Effector CD4-positive, alpha-beta T cell (primary cell): ENCODE measurements at regions not wholly inside any gene's neighbourhood (a gene's known extent, or its start where the extent isn't known, plus 50 kb on each side); places are given as distances from the start of the nearest gene placed in this dataset.
"Not testable (repeated sequence)": the region's sequence is repeated elsewhere in the genome, so short reads cannot be mapped to it uniquely, and the experiment has no call there.

Experiments
- DNase-seq: peaks from one replicate; pipeline ENCODE4 v3.0.0-alpha.2; 2020

DNA sequence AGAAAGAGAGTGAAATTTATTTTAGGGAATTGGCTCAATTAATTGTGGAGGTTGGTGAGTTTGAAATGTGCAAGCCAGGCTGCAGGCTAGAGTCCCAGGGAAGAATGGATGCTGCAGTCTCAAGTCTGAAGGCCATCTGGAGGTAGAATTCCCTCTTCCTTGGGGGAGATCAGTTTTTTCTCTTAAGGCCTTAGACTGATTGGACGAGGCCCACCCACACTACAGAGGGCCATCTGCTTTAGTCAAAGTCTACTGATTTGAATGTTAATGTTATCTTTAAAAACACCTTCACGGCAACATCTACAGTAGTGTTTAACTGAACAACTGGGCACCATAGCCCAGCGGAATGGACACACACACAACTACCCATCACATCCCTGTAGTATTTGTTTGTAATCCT, 245.9 kb upstream of the IRF2BP2 start:
- no peak for DNase-seq

GRCh38 chr1:234854645-234855039, 244.7 kb upstream of the IRF2BP2 start:
- DNase-seq, result no peak

GRCh38 chr1:234853906-234854644, 244.1 kb upstream of the IRF2BP2 start:
- DNase-seq, result no peak

- DNase-seq, result no peak
Measured at GRCh38 chr1:234852659-234853058, 242.7 kb upstream of the IRF2BP2 start.

GRCh38 chr1:234851450-234852438, 241.8 kb upstream of the IRF2BP2 start:
- DNase-seq, result no peak

- no peak for DNase-seq
Measured at GRCh38 chr1:234849832-234850231, 239.9 kb upstream of the IRF2BP2 start.

DNA sequence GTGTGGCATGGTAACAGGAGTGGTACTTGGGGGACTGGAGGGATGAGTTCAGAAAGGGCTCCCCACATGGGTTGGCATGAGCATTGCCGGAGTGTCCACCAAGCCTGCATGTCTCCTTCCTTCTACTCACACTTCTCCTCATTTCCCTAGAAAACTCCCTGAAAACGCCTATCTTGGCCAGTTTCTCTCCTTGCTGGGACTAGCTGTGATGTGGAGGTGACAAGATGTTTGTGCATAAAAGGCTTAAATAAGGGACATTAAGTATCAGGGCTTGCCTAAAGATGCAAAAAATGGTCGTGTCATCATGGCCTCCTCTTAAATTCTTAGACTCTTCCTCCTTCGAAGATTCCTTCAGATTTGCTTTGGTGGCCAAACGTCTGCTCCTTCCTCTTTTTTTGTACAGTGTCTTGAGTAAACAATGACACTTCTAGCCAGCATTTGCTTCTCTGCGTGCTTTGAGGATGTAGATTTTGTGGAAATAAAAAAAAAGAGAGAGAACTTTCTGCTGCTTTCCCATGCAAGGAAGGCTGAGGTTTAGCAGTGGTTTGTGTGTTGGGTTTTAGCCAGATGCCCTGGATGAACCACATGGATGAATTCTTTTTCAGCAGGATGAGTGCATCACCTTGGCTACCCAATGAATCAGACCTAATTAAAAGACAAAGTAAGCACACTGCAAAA, 239.1 kb upstream of the IRF2BP2 start:
- DNase-seq, result no peak

DNA sequence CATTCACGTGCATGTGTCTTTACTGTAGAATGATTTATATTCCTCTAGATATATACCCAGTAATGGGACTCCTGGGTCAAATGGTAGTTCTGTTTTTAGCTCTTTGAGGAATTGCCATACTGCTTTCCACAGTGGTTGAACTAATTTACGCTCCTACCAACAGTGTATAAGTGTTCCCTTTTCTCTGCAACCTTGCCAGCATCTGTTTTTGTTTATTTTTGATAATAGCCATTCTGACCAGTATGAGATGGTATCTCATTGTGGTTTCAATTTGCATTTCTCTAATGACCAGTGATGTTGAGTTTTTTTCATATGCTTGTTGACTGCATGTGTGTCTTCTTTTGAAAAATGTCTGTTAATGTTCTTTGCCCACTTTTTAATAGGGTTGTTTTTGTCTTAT, 236.8 kb upstream of the IRF2BP2 start:
- DNase-seq, result not testable (repeated sequence)

- no peak for DNase-seq
Measured at GRCh38 chr1:234845836-234846235, 235.9 kb upstream of the IRF2BP2 start.

DNA sequence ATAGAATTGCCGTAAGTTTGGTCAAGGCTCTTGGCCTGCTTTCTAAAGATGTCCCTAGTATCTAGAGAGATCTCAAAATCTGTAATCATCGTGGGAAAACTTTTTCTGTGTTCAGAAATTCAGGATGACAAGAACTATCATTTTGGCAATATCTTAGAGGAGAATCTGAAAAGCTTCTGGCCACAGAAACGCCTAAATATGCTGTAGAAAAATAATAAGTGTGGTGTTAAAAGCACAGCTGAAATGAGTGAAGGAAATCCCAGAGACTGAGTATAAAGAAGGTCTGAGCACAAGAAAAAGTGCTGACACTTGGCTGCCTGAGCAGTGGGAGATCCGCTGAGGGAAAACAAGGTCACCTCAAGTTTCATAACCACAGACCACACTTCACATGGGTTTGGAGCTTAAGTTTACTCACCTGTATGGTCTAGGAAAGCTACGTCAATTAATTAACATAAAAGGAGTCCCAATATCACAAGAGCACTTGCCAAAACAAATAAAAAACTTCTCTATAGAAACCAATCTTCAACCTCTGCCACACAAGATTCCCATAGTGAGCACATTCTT, 235.2 kb upstream of the IRF2BP2 start:
- DNase-seq, result peak; percentile 47

GRCh38 chr1:234844479-234845031, 234.6 kb upstream of the IRF2BP2 start:
- DNase-seq, result no peak

- no peak for DNase-seq
Measured at GRCh38 chr1:234843946-234844345, 234.0 kb upstream of the IRF2BP2 start.

DNA sequence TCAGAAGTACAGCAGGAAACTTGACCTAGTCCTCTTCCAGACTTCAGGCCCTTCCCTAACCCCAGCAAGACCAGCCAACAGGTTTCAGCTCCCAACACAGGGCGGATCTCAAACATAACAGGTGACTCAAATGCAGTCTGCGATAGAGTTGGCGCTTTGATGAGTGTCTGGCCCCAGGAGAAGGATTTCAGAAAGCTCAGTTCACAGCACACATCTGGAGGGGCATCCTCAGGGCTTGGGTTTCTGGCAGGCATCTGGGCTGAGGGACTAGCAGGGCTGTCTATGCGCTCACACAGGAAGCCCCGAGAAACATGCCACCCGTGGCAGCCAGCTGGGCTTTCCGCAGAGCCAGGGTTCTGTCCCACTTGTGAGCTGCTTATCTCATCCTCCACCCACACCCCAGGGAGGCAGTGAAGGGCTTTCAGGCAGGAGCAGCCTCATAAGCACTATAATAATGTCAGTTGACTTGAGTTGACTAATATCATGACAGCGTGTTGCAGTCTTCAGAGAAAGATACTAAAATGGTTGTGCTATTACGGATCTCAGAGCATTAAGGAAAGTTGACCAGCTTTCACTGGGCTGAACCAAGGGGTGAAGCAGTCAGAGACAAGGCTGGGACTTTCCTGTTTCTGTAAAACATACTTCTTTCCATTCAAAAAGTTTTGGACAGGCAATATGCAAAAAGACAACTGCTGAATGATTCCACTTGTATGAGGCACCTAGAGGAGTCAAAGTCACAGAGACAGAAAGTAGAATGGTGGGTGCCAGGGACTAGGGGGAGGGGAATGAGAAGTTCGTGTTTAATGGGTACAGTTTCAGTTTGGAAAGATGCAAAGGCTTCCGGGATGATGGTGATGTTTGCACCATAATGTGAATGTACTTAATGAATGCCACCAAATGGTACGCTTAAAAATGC, 233.0 kb upstream of the IRF2BP2 start:
- DNase-seq, result peak; percentile 32

GRCh38 chr1:234841710-234842231, 231.8 kb upstream of the IRF2BP2 start:
- no peak for DNase-seq

DNA sequence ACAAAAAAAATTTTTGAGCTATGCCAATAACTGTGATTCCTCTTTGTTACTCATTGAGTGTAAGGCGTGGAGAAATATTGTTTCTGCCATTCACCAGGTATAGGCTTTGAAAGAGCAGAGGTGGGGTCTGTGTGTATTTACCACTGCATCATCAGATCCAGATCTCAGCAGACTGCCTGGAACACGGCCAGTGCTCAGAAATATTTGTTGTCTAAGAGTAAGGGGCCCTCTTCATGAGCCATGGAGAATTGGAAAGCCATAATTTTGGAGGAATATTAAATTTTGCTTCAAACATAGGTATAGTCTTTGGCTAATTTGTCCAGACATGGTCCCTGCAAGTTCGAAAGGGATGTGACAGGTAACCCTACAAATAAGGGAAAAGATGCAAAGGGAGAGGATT, 231.3 kb upstream of the IRF2BP2 start:
- no peak for DNase-seq

DNA sequence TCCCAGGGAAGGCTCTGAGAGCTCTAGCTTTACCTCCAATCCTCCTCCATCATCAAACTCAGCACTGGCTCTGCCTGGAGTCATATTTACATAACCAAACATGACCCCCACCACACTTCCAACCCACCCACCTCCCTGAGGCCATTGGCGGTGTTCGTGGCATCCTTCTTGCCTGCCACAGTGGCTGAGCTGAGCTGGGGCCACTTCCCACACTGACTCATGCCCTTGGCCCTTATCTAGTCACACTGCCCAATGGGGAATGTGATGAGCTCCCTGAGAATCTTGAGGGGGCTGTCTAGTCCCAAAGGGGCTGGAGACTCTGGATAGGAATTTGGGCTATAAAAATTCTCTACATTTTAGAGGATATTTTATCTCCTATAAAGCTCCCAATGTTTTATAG, 230.9 kb upstream of the IRF2BP2 start:
- DNase-seq, result no peak

- no peak for DNase-seq
Measured at GRCh38 chr1:234840253-234840652, 230.3 kb upstream of the IRF2BP2 start.

- no peak for DNase-seq
Measured at GRCh38 chr1:234839663-234840062, 229.7 kb upstream of the IRF2BP2 start.

- no peak for DNase-seq
Measured at GRCh38 chr1:234838820-234839219, 228.8 kb upstream of the IRF2BP2 start.

- no peak for DNase-seq
Measured at GRCh38 chr1:234838182-234838581, 228.2 kb upstream of the IRF2BP2 start.

DNA sequence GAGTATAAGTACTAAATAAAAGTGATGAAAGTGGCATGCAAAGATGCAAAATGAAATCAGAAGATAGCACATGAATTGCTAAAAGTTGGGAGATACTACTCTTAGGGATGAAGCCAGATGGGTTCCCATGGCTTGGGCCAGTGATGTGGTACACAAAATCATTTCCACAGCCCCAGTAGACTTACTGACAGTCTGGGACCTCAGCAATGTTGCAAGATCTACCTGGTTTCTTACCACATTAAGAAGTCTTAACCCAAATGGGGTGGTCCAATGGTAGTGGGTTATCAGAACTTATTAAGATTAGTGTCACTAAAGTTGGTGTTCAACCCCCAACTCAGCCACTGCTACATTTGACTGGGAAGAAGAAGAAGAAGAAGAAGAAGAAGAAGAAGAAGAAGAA, 227.7 kb upstream of the IRF2BP2 start:
- DNase-seq, result no peak
